K562 (cell line): ENCODE measurements at regions not wholly inside any gene's neighbourhood (a gene's known extent, or its start where the extent isn't known, plus 50 kb on each side); places are given as distances from the start of the nearest gene placed in this dataset.
A peak's percentile ranks its signal among the peaks of the same experiment; 100 is the strongest.

Experiments
- AFF4 ChIP-seq: sonication (generic); formaldehyde crosslinking; IDR thresholded peaks from 2 replicates; pipeline ENCODE4 v1.8.0; 2023; ENCODE audit warnings: mild to moderate bottlenecking, missing genetic modification reagents
- L3MBTL2 ChIP-seq: fragments of 450-650 bp; IDR thresholded peaks from 2 replicates; pipeline ENCODE4 v1.6.1; 2016; ENCODE audit warnings: mild to moderate bottlenecking, moderate library complexity
- MAZ ChIP-seq, 2 experiments: fragments of 450-650 bp in 1 of 2; sonication (generic) in 1 of 2; formaldehyde crosslinking; IDR thresholded peaks in 1 of 2; conservative IDR thresholded peaks in 1 of 2; 2 replicates each; pipeline versions ENCODE4 v1.4.0 to v1.5.0; 2020; ENCODE audit warnings: mild to moderate bottlenecking in 1 of 2, missing genetic modification reagents in 1 of 2
- POLR3A ChIP-seq: IDR thresholded peaks from 2 replicates; pipeline ENCODE4 v1.6.1; 2011; ENCODE audit warnings: borderline replicate concordance, mild to moderate bottlenecking, moderate library complexity; ENCODE audit not compliant: insufficient read length, insufficient read depth; ENCODE audit errors: extremely low read depth
- RUNX1 ChIP-seq: sonication (generic); IDR thresholded peaks from 2 replicates; pipeline ENCODE4 v1.6.1; 2016; ENCODE audit warnings: antibody characterized with exemption, low read depth
- SMAD4 ChIP-seq: fragments of 250-450 bp; sonication (Bioruptor Pico); conservative IDR thresholded peaks from 2 replicates; pipeline ENCODE4 v1.8.0; 2021; ENCODE audit warnings: inconsistent platforms, mild to moderate bottlenecking, moderate library complexity
- SP2 ChIP-seq: IDR thresholded peaks from 2 replicates; pipeline ENCODE4 v1.6.1; 2011; ENCODE audit warnings: mild to moderate bottlenecking, low read depth, low read length, moderate library complexity; ENCODE audit not compliant: poor library complexity, severe bottlenecking; ENCODE audit errors: extremely low read depth
- ZNF12 ChIP-seq: sonication (generic); formaldehyde crosslinking; IDR thresholded peaks from 2 replicates; pipeline ENCODE4 v1.4.0; 2020; ENCODE audit warnings: mild to moderate bottlenecking, missing genetic modification reagents
- ZNF165 ChIP-seq: fragments of 250-450 bp; sonication (Bioruptor Pico); IDR thresholded peaks from 2 replicates; pipeline ENCODE4 v1.4.0; 2020; ENCODE audit warnings: borderline replicate concordance
- ZNF408 ChIP-seq: fragments of 250-450 bp; sonication (Bioruptor Pico); IDR thresholded peaks from 2 replicates; pipeline ENCODE4 v1.4.0; 2020; ENCODE audit warnings: low read depth, mild to moderate bottlenecking, moderate library complexity
- ZNF512 ChIP-seq: IDR thresholded peaks from 2 replicates; pipeline ENCODE4 v1.6.1; 2016; ENCODE audit warnings: missing genetic modification characterization, missing compliant biosample characterization
- TF ChIP-seq, protein P1 (sequence below): fragments of 450-650 bp; IDR thresholded peaks from 2 replicates; pipeline ENCODE4 v1.7.1; 2018; ENCODE audit warnings: mild to moderate bottlenecking, low read depth; ENCODE audit not compliant: partially characterized antibody
- TF ChIP-seq, protein P2 (sequence below), 2 experiments: fragments of 450-650 bp; IDR thresholded peaks; 2 replicates each; pipeline ENCODE4 v1.6.1; 2018; ENCODE audit warnings: mild to moderate bottlenecking in 2 of 2, low read depth in 1 of 2; ENCODE audit not compliant: partially characterized antibody in 2 of 2

GRCh38 chr12:124422570-124423523 is 128.0 kb downstream of the RFLNA start (continued):
- no peak for TF ChIP-seq ZNF12 (CRISPR knock-in tag)
- TF ChIP-seq, protein P1, sequence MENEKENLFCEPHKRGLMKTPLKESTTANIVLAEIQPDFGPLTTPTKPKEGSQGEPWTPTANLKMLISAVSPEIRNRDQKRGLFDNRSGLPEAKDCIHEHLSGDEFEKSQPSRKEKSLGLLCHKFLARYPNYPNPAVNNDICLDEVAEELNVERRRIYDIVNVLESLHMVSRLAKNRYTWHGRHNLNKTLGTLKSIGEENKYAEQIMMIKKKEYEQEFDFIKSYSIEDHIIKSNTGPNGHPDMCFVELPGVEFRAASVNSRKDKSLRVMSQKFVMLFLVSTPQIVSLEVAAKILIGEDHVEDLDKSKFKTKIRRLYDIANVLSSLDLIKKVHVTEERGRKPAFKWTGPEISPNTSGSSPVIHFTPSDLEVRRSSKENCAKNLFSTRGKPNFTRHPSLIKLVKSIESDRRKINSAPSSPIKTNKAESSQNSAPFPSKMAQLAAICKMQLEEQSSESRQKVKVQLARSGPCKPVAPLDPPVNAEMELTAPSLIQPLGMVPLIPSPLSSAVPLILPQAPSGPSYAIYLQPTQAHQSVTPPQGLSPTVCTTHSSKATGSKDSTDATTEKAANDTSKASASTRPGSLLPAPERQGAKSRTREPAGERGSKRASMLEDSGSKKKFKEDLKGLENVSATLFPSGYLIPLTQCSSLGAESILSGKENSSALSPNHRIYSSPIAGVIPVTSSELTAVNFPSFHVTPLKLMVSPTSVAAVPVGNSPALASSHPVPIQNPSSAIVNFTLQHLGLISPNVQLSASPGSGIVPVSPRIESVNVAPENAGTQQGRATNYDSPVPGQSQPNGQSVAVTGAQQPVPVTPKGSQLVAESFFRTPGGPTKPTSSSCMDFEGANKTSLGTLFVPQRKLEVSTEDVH, result no peak
- no peak for TF ChIP-seq RUNX1
- TF ChIP-seq POLR3A, result no peak
- no peak for TF ChIP-seq ZNF165
- no peak for TF ChIP-seq ZNF512 (tag)
- peak; percentile 15 to 22; a peak in 1 of 4 replicates for TF ChIP-seq MAZ (CRISPR knock-in tag; conservative IDR thresholded peaks at IDR 0.05 in 1 of 2, IDR thresholded peaks at IDR 0.05 in 1 of 2)
- no peak for TF ChIP-seq SP2
- TF ChIP-seq, protein P2, sequence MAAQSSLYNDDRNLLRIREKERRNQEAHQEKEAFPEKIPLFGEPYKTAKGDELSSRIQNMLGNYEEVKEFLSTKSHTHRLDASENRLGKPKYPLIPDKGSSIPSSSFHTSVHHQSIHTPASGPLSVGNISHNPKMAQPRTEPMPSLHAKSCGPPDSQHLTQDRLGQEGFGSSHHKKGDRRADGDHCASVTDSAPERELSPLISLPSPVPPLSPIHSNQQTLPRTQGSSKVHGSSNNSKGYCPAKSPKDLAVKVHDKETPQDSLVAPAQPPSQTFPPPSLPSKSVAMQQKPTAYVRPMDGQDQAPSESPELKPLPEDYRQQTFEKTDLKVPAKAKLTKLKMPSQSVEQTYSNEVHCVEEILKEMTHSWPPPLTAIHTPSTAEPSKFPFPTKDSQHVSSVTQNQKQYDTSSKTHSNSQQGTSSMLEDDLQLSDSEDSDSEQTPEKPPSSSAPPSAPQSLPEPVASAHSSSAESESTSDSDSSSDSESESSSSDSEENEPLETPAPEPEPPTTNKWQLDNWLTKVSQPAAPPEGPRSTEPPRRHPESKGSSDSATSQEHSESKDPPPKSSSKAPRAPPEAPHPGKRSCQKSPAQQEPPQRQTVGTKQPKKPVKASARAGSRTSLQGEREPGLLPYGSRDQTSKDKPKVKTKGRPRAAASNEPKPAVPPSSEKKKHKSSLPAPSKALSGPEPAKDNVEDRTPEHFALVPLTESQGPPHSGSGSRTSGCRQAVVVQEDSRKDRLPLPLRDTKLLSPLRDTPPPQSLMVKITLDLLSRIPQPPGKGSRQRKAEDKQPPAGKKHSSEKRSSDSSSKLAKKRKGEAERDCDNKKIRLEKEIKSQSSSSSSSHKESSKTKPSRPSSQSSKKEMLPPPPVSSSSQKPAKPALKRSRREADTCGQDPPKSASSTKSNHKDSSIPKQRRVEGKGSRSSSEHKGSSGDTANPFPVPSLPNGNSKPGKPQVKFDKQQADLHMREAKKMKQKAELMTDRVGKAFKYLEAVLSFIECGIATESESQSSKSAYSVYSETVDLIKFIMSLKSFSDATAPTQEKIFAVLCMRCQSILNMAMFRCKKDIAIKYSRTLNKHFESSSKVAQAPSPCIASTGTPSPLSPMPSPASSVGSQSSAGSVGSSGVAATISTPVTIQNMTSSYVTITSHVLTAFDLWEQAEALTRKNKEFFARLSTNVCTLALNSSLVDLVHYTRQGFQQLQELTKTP (IDR thresholded peaks at IDR 0.05; ENCODE audit: low read depth in 1 of 2, partially characterized antibody in 2 of 2), result no peak
- TF ChIP-seq AFF4 (CRISPR knock-in tag), result 0 out of 2 replicates have a peak, but pooled peaks have one; percentile 47
- TF ChIP-seq L3MBTL2, result peak; percentile 54
- TF ChIP-seq SMAD4 (CRISPR knock-in tag), result peak; percentile 76; the same call in 1 of the 2 replicates
- TF ChIP-seq ZNF408 (CRISPR knock-in tag), result no peak
